ENCODE measurements at regions not wholly inside any gene's neighbourhood (a gene's known extent, or its start where the extent isn't known, plus 50 kb on each side); places are given as distances from the start of the nearest gene placed in this dataset.

DNA sequence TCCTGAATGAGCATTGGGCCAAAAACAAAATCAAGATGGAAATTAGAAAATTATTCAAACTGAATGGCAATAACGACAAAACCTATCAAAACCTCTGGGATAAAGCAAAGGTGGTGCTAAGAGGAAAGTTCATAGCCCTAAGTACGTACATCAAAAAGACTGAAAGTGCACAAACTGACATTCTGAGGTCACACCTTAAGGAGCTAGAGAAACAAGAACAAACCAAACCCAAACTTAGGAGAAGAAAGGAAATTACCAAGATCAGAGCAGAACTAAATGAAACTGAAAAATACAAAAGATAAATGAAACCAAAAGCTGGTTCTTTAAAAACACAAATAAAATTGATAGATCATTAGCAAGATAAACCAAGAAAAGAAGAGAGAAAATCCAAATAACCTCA, 1543.5 kb upstream of the ACVR2A start:
- no TSS peak for BruUV-seq (replicated peaks)
- intact Hi-C loops (cut with micrococcal nuclease), result no loop called here
- H3K9me3 ChIP-seq (ENCODE audit: low read length), result no peaks in the 10 kb centered on the region
- POLR2A ChIA-PET (ENCODE audit: unreplicated experiment), result no interaction called here
- H3K4me1 ChIP-seq (ENCODE audit: insufficient read depth, low read length), result no peaks in the 10 kb centered on the region
- no peak overlapping the region for H3K4me2 ChIP-seq (ENCODE audit: low read length)
- no peaks in the 10 kb centered on the region for H3K27me3 ChIP-seq (ENCODE audit: low read length)
- H3K4me3 ChIP-seq (ENCODE audit: low read length), result no peak overlapping the region
- TF ChIP-seq EZH2 (IDR thresholded peaks at IDR 0.05; ENCODE audit: low read length, unreplicated experiment), result no peak
- no peak for TF ChIP-seq EZH2phosphoT487 (IDR thresholded peaks at IDR 0.05; ENCODE audit: borderline replicate concordance, low read length)
- no peak overlapping the region for H3K9ac ChIP-seq (ENCODE audit: low read length)
- H3K36me3 ChIP-seq (ENCODE audit: low read depth, low read length), result no peaks in the 10 kb centered on the region
- H3K27ac ChIP-seq (ENCODE audit: low read length), result no peak overlapping the region
- H4K20me1 ChIP-seq (ENCODE audit: low read length), result no peaks in the 10 kb centered on the region
- H3K9me2 ChIP-seq (replicated peaks; ENCODE audit: low read length), result no peaks in the 10 kb centered on the region
- CTCF ChIA-PET, result no interaction called here
- no peaks in the 10 kb centered on the region for H3F3A ChIP-seq (ENCODE audit: low read length, unreplicated experiment)
- H3K79me2 ChIP-seq (ENCODE audit: low read length), result no peaks in the 10 kb centered on the region
- ATAC-seq, result no peak
- no peak overlapping the region for H2AFZ ChIP-seq (ENCODE audit: low read length)
- no peak for DNase-seq

GRCh38 chr2:146295080-146295670, 1549.7 kb upstream of the ACVR2A start:
- Histone ChIP-seq H4K20me1 (ENCODE audit: low read length) (no peaks in the 10 kb centered on the region), H3K36me3 (ENCODE audit: low read depth, low read length) (no peaks in the 10 kb centered on the region; the same call in 1 of the 2 replicates), H3K9ac (ENCODE audit: low read length) (no peak overlapping the region), H3K27ac (ENCODE audit: low read length) (no peak overlapping the region), H3K79me2 (ENCODE audit: low read length) (no peaks in the 10 kb centered on the region), H3F3A (ENCODE audit: low read length, unreplicated experiment) (no peaks in the 10 kb centered on the region), H3K4me1 (ENCODE audit: insufficient read depth, low read length) (no peaks in the 10 kb centered on the region), H3K27me3 (ENCODE audit: low read length) (no peaks in the 10 kb centered on the region), H3K4me2 (ENCODE audit: low read length) (no peak overlapping the region), H2AFZ (ENCODE audit: low read length) (no peak overlapping the region), H3K9me3 (ENCODE audit: low read length) (peaks cover 6% of the 10 kb centered on the region; the same call in 1 of the 2 replicates), H3K9me2 (replicated peaks; ENCODE audit: low read length) (no peaks in the 10 kb centered on the region), H3K4me3 (ENCODE audit: low read length) (no peak overlapping the region)
- ChIA-PET POLR2A (ENCODE audit: unreplicated experiment) (interaction anchor here (0.7 kb wide), 1 partner anchor 131 kb away, joined by 3 read pairs; no protein-coding TSS in a partner anchor), CTCF (no interaction called here)
- ATAC-seq (no peak), DNase-seq (peak; percentile 3)
- TF ChIP-seq EZH2phosphoT487 (IDR thresholded peaks at IDR 0.05; ENCODE audit: borderline replicate concordance, low read length) (no peak), EZH2 (IDR thresholded peaks at IDR 0.05; ENCODE audit: low read length, unreplicated experiment) (no peak), CTCF (conservative IDR thresholded peaks at IDR 0.05; ENCODE audit: low read depth, low read length) (no peak)
- no TSS peak for BruUV-seq (replicated peaks)
- intact Hi-C loops (cut with micrococcal nuclease), result no loop called here

DNA sequence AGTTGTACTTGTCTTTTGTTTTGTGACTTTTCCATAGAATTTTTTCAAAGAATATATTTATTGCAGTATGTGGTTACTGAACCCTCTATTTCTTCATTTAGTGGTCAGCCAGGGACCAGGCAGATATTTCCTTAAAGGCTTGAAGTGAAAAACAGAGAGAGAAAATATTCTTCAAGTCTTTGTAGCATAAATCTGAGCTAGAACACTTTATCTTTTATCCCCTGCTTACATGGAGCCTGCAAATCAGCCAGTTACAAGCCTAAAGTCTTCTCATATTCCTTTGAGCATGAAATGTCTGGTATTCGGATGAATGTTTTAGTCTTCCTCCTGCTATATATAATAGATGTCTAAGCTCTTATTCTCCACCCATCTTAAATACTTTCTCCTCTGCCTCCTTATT, 1557.5 kb upstream of the ACVR2A start:
- no peaks in the 10 kb centered on the region for H3K4me1 ChIP-seq (ENCODE audit: insufficient read depth, low read length)
- H3F3A ChIP-seq (ENCODE audit: low read length, unreplicated experiment), result no peaks in the 10 kb centered on the region
- ChIA-PET CTCF (no interaction called here), POLR2A (ENCODE audit: unreplicated experiment) (no interaction called here)
- H2AFZ ChIP-seq (ENCODE audit: low read length), result no peak overlapping the region
- H3K4me2 ChIP-seq (ENCODE audit: low read length), result no peak overlapping the region
- no peaks in the 10 kb centered on the region for H3K9me2 ChIP-seq (replicated peaks; ENCODE audit: low read length)
- H3K9me3 ChIP-seq (ENCODE audit: low read length), result no peaks in the 10 kb centered on the region
- ATAC-seq (no peak), DNase-seq (no peak)
- H3K4me3 ChIP-seq (ENCODE audit: low read length), result no peak overlapping the region
- no peak for TF ChIP-seq EZH2phosphoT487 (IDR thresholded peaks at IDR 0.05; ENCODE audit: borderline replicate concordance, low read length)
- no peak for TF ChIP-seq CTCF (conservative IDR thresholded peaks at IDR 0.05; ENCODE audit: low read depth, low read length)
- no peak for TF ChIP-seq EZH2 (IDR thresholded peaks at IDR 0.05; ENCODE audit: low read length, unreplicated experiment)
- H3K27ac ChIP-seq (ENCODE audit: low read length), result no peak overlapping the region
- no TSS peak for BruUV-seq (replicated peaks)
- no peaks in the 10 kb centered on the region for H3K79me2 ChIP-seq (ENCODE audit: low read length)
- H3K27me3 ChIP-seq (ENCODE audit: low read length), result no peaks in the 10 kb centered on the region
- H3K9ac ChIP-seq (ENCODE audit: low read length), result no peak overlapping the region
- intact Hi-C loops (cut with micrococcal nuclease), result no loop called here
- H3K36me3 ChIP-seq (ENCODE audit: low read depth, low read length), result no peaks in the 10 kb centered on the region
- no peaks in the 10 kb centered on the region for H4K20me1 ChIP-seq (ENCODE audit: low read length)

All from PC-3 (cell line).